Epithelial cell of proximal tubule (primary cell): ENCODE measurements at regions not wholly inside any gene's neighbourhood (a gene's known extent, or its start where the extent isn't known, plus 50 kb on each side); places are given as distances from the start of the nearest gene placed in this dataset.

Source experiments
- DNase-seq: peaks from one replicate; pipeline ENCODE4 v3.0.0-alpha.2; 2011; ENCODE audit warnings: low read depth
- H3K4me3 ChIP-seq: 2 replicates; pipeline ENCODE4 v1.5.1; 2011; ENCODE audit warnings: low read depth, mild to moderate bottlenecking, low read length
- TF ChIP-seq, protein P1 (sequence below): conservative IDR thresholded peaks from 2 replicates; pipeline ENCODE4 v1.5.1; 2012; ENCODE audit warnings: low read depth, mild to moderate bottlenecking, low read length

DNA sequence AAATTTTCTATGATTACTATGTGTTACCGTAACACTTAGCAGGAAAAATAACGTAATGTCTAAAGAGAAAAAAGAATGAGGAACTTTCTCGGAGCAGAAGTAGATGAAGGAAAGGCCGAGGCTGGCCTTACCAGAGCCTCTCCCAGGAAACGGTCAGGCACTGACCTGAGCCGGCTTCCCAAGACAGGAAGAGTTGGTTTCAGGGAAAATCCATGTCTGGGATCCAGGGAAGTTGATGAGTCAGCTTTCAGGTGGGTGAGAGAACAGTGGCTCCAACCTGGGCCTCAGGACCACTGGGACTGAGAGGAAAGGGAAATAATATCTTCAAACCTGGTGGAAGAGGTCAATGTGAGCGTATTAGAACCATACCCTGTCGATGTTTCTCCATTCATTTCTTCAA is 93.3 kb upstream of the UBL3 start:
- no peak for DNase-seq
- TF ChIP-seq, protein P1, sequence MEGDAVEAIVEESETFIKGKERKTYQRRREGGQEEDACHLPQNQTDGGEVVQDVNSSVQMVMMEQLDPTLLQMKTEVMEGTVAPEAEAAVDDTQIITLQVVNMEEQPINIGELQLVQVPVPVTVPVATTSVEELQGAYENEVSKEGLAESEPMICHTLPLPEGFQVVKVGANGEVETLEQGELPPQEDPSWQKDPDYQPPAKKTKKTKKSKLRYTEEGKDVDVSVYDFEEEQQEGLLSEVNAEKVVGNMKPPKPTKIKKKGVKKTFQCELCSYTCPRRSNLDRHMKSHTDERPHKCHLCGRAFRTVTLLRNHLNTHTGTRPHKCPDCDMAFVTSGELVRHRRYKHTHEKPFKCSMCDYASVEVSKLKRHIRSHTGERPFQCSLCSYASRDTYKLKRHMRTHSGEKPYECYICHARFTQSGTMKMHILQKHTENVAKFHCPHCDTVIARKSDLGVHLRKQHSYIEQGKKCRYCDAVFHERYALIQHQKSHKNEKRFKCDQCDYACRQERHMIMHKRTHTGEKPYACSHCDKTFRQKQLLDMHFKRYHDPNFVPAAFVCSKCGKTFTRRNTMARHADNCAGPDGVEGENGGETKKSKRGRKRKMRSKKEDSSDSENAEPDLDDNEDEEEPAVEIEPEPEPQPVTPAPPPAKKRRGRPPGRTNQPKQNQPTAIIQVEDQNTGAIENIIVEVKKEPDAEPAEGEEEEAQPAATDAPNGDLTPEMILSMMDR: no peak
- no peak overlapping the region for H3K4me3 ChIP-seq

DNA sequence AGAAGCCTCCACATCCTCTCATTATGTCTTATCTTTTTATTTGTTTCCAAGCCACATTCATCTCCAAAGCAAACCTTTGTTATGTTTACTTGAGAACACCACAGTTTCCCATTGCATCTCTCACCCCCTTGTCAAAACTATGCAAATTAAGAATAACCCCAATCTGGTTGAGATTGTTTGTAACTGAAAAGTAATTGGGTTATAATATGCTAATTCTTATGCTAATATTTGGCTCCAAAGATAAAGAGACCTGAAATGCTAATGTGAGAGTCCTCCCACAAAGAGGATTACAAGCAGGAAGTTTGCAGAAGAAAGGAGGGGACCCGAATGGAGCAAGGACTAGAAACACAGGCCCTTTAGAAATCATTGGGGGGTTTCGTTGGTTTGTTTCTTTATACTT is 92.9 kb upstream of the UBL3 start:
- TF ChIP-seq, protein P1: no peak
- no peak for DNase-seq
- no peak overlapping the region for H3K4me3 ChIP-seq

DNA sequence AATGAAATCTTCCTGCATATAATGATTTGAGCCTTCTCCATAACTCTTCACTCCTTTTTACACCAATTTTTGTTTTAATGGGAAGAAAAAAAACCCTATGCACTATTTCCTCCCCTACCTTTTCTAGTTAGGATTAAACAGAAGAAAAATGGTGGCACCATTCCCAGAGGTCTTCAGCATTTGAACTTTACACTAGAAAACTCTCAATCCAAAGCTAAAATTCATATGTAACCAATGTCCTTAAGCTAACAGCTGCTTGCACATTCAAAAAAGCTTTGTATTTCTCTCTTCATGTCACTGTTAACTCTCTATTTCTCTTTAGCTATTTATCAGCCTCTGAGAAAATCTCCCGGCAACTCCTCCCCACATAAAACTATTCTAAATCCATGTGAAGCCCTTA is 90.3 kb upstream of the UBL3 start:
- no peak overlapping the region for H3K4me3 ChIP-seq
- TF ChIP-seq, protein P1: no peak
- DNase-seq: no peak

DNA sequence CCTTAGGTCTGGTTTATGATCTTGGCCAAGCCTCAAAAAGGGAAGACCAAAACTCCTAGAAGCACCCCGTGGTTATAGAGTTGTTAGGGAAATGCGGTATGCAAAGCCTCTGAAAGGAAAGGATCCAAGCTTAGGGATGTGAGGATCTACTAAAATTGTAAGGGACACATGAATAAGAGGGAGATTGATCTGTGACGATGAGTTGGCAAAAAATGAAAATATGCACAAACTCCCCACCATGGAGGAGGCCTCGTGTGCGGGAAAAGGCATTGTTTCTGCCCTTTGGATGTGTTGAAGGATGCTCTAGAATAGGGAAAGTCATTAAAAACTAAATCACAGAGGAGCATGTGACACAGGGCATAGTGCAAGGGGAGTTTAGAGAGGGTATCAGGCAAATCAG is 88.7 kb upstream of the UBL3 start:
- no peak for DNase-seq
- TF ChIP-seq, protein P1: no peak
- no peak overlapping the region for H3K4me3 ChIP-seq

DNA sequence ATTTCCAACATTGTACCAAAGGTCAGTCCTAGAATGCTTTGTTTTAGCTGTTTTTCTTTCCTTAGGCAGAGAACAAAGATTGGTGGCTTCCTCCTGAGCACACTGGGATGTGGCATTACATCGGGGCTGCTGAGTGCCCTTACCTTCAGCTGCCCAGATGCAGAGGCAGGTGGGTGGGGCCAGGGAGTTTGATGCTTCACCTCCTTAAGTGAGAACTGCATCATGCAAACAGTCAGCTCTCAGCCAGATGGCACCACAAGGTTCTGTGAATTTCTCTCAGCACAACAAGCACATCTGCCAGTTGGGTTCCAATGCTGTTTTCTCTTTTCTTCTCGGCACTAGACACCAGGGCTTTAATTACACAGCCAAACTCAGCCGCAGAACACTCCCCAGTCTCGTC is 87.4 kb upstream of the UBL3 start:
- H3K4me3 ChIP-seq: no peak overlapping the region
- no peak for DNase-seq
- TF ChIP-seq, protein P1: no peak

DNA sequence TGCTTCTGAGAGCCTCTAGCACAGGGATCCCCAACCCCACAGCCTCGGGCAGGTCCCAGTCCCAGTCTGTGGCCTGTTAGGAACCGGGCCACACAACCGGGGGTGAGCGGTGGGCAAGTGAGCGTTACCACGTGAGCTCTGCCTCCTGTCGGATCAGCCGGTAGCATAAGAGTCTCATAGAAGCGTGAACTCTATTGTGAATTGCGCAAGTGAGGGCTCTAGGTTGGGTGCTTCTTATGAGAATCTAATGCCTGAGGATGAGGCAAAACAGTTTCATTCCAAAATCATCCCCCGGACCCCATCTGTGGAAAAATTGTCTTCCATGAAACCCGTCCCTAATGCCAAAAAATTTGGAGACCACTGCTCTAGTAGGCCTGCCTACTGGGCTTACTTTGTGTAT is 87.0 kb upstream of the UBL3 start:
- no peak overlapping the region for H3K4me3 ChIP-seq
- TF ChIP-seq, protein P1: no peak
- DNase-seq: no peak

DNA sequence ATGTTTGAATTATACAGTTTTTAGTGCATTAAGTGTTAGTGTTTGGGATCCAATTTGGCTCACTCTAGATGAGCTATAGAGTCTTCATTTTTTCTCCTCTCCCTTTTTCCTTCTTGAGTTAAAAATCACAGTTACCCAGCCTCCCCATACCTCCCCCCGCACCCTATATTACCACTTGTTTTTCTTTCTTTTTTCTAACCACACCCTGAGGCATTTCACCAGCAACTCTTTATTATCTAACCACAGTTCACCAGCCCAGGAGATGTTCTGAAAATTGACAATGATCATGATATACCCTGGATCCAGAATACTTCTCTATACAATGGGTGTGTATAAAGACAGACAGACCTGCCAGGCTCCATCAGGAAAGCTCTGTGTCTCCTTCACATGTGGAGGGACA is 86.5 kb upstream of the UBL3 start:
- H3K4me3 ChIP-seq: no peak overlapping the region
- DNase-seq: no peak
- TF ChIP-seq, protein P1: no peak
